IPS-20b (cell line): ENCODE measurements at regions not wholly inside any gene's neighbourhood (a gene's known extent, or its start where the extent isn't known, plus 50 kb on each side); places are given as distances from the start of the nearest gene placed in this dataset.

ENCODE experiments used
- H3K27ac ChIP-seq: one replicate; pipeline ENCODE4 v1.5.1; 2013; ENCODE audit warnings: low read length
- H3K27me3 ChIP-seq: 2 replicates; pipeline ENCODE4 v1.6.1; 2013; ENCODE audit warnings: mild to moderate bottlenecking, low read length, inconsistent platforms; ENCODE audit not compliant: insufficient read depth
- H3K36me3 ChIP-seq: 2 replicates; pipeline ENCODE4 v1.6.1; 2013; ENCODE audit warnings: low read depth, mild to moderate bottlenecking, inconsistent platforms, low read length, moderate library complexity; ENCODE audit not compliant: insufficient read depth
- H3K4me1 ChIP-seq: 2 replicates; pipeline ENCODE4 v1.6.1; 2013; ENCODE audit warnings: mild to moderate bottlenecking, control low read depth, inconsistent platforms, low read length, moderate library complexity; ENCODE audit not compliant: insufficient read depth
- H3K4me3 ChIP-seq: 2 replicates; pipeline ENCODE4 v1.5.1; 2013; ENCODE audit warnings: mild to moderate bottlenecking, low read length, inconsistent platforms
- H3K9ac ChIP-seq: 2 replicates; pipeline ENCODE4 v1.6.1; 2013; ENCODE audit warnings: low read depth, mild to moderate bottlenecking, inconsistent platforms, low read length, moderate library complexity
- H3K9me3 ChIP-seq: 2 replicates; pipeline ENCODE4 v1.6.1; 2013; ENCODE audit warnings: mild to moderate bottlenecking, low read depth, low read length, inconsistent platforms; ENCODE audit not compliant: insufficient read depth

- Histone ChIP-seq H3K27ac (no peak overlapping the region), H3K4me3 (no peak overlapping the region), H3K9me3 (no peaks in the 10 kb centered on the region), H3K9ac (no peak overlapping the region), H3K4me1 (no peaks in the 10 kb centered on the region), H3K36me3 (no peaks in the 10 kb centered on the region), H3K27me3 (peaks cover 32% of the 10 kb centered on the region)
Measured at GRCh38 chr2:217685255-217685605, 317.6 kb downstream of the TNS1 start.

- H3K9me3 ChIP-seq, result no peaks in the 10 kb centered on the region
- H3K27ac ChIP-seq, result no peak overlapping the region
- no peaks in the 10 kb centered on the region for H3K36me3 ChIP-seq
- H3K4me1 ChIP-seq, result no peaks in the 10 kb centered on the region
- no peak overlapping the region for H3K4me3 ChIP-seq
- no peak overlapping the region for H3K9ac ChIP-seq
- H3K27me3 ChIP-seq, result peaks cover 32% of the 10 kb centered on the region
Measured at GRCh38 chr2:217684431-217685254, 318.2 kb downstream of the TNS1 start.

GRCh38 chr2:217683106-217683870, 319.5 kb downstream of the TNS1 start:
- H3K27ac ChIP-seq, result no peak overlapping the region
- no peaks in the 10 kb centered on the region for H3K9me3 ChIP-seq
- no peak overlapping the region for H3K9ac ChIP-seq
- H3K36me3 ChIP-seq, result no peaks in the 10 kb centered on the region
- H3K4me1 ChIP-seq, result no peaks in the 10 kb centered on the region
- no peak overlapping the region for H3K4me3 ChIP-seq
- peaks cover 32% of the 10 kb centered on the region for H3K27me3 ChIP-seq

- Histone ChIP-seq H3K36me3 (no peaks in the 10 kb centered on the region), H3K9me3 (no peaks in the 10 kb centered on the region), H3K4me3 (no peak overlapping the region), H3K9ac (no peak overlapping the region), H3K4me1 (no peaks in the 10 kb centered on the region), H3K27ac (no peak overlapping the region), H3K27me3 (peaks cover 19% of the 10 kb centered on the region)
Measured at GRCh38 chr2:217681791-217682190, 321.0 kb downstream of the TNS1 start.

GRCh38 chr2:217680381-217680780, 322.4 kb downstream of the TNS1 start:
- H3K9me3 ChIP-seq, result no peaks in the 10 kb centered on the region
- no peak overlapping the region for H3K9ac ChIP-seq
- H3K27me3 ChIP-seq, result peaks cover 10% of the 10 kb centered on the region
- H3K36me3 ChIP-seq, result no peaks in the 10 kb centered on the region
- H3K4me3 ChIP-seq, result no peak overlapping the region
- H3K4me1 ChIP-seq, result no peaks in the 10 kb centered on the region
- H3K27ac ChIP-seq, result no peak overlapping the region

GRCh38 chr2:217673627-217674026, 329.2 kb downstream of the TNS1 start:
- H3K27ac ChIP-seq, result no peak overlapping the region
- no peaks in the 10 kb centered on the region; the same call in 1 of the 2 replicates for H3K27me3 ChIP-seq
- H3K9ac ChIP-seq, result no peak overlapping the region
- no peaks in the 10 kb centered on the region for H3K4me1 ChIP-seq
- no peaks in the 10 kb centered on the region for H3K9me3 ChIP-seq
- no peak overlapping the region for H3K4me3 ChIP-seq
- H3K36me3 ChIP-seq, result no peaks in the 10 kb centered on the region

GRCh38 chr2:217672472-217672871, 330.3 kb downstream of the TNS1 start:
- Histone ChIP-seq H3K9ac (no peak overlapping the region), H3K27me3 (no peaks in the 10 kb centered on the region; the same call in 1 of the 2 replicates), H3K36me3 (no peaks in the 10 kb centered on the region)

GRCh38 chr2:217671871-217672270, 330.9 kb downstream of the TNS1 start:
- H3K9ac ChIP-seq, result no peak overlapping the region
- H3K27ac ChIP-seq, result no peak overlapping the region
- no peaks in the 10 kb centered on the region; the same call in 1 of the 2 replicates for H3K27me3 ChIP-seq
- no peaks in the 10 kb centered on the region for H3K9me3 ChIP-seq
- H3K4me3 ChIP-seq, result no peak overlapping the region
- no peaks in the 10 kb centered on the region for H3K4me1 ChIP-seq
- no peaks in the 10 kb centered on the region for H3K36me3 ChIP-seq

More at GRCh38 chr2:217672472-217672871, 330.3 kb downstream of the TNS1 start:
- no peak overlapping the region for H3K27ac ChIP-seq
- H3K4me1 ChIP-seq, result no peaks in the 10 kb centered on the region
- H3K4me3 ChIP-seq, result no peak overlapping the region
- H3K9me3 ChIP-seq, result no peaks in the 10 kb centered on the region

GRCh38 chr2:217671075-217671474, 331.7 kb downstream of the TNS1 start:
- Histone ChIP-seq H3K27me3 (no peaks in the 10 kb centered on the region; the same call in 1 of the 2 replicates), H3K4me1 (no peaks in the 10 kb centered on the region), H3K9ac (no peak overlapping the region), H3K36me3 (no peaks in the 10 kb centered on the region), H3K27ac (no peak overlapping the region), H3K4me3 (no peak overlapping the region), H3K9me3 (no peaks in the 10 kb centered on the region)

GRCh38 chr2:217669831-217670230, 333.0 kb downstream of the TNS1 start:
- H3K9ac ChIP-seq, result no peak overlapping the region
- no peaks in the 10 kb centered on the region for H3K4me1 ChIP-seq
- H3K27me3 ChIP-seq, result no peaks in the 10 kb centered on the region; the same call in 1 of the 2 replicates
- no peak overlapping the region for H3K4me3 ChIP-seq
- H3K27ac ChIP-seq, result no peak overlapping the region
- no peaks in the 10 kb centered on the region for H3K9me3 ChIP-seq
- H3K36me3 ChIP-seq, result no peaks in the 10 kb centered on the region

GRCh38 chr2:217667512-217667911, 335.3 kb downstream of the TNS1 start:
- no peak overlapping the region for H3K9ac ChIP-seq
- H3K4me3 ChIP-seq, result no peak overlapping the region
- no peaks in the 10 kb centered on the region for H3K4me1 ChIP-seq
- no peak overlapping the region for H3K27ac ChIP-seq
- H3K9me3 ChIP-seq, result no peaks in the 10 kb centered on the region
- H3K36me3 ChIP-seq, result no peaks in the 10 kb centered on the region
- H3K27me3 ChIP-seq, result no peaks in the 10 kb centered on the region; the same call in 1 of the 2 replicates

GRCh38 chr2:217667035-217667434, 335.8 kb downstream of the TNS1 start:
- H3K9ac ChIP-seq, result no peak overlapping the region
- H3K4me3 ChIP-seq, result no peak overlapping the region

More at GRCh38 chr2:217667035-217667434, 335.8 kb downstream of the TNS1 start:
- H3K27ac ChIP-seq, result no peak overlapping the region
- H3K9me3 ChIP-seq, result no peaks in the 10 kb centered on the region
- no peaks in the 10 kb centered on the region for H3K36me3 ChIP-seq
- H3K27me3 ChIP-seq, result no peaks in the 10 kb centered on the region; the same call in 1 of the 2 replicates
- H3K4me1 ChIP-seq, result no peaks in the 10 kb centered on the region
